H9 (cell line): ENCODE measurements at regions not wholly inside any gene's neighbourhood (a gene's known extent, or its start where the extent isn't known, plus 50 kb on each side); places are given as distances from the start of the nearest gene placed in this dataset.

Experiments used
- DNase-seq: peaks from one replicate; pipeline ENCODE4 v3.0.0-alpha.2; 2017
- H2AFZ ChIP-seq: one replicate; pipeline ENCODE4 v1.6.1; 2013; ENCODE audit warnings: mild to moderate bottlenecking, low read length, control low read depth, moderate library complexity
- H2AK5ac ChIP-seq: 2 replicates; pipeline ENCODE4 v1.6.1; 2013; ENCODE audit warnings: low read length, control low read depth, mixed read lengths; ENCODE audit not compliant: insufficient read length
- H2BK120ac ChIP-seq: one replicate; pipeline ENCODE4 v1.6.1; 2013; ENCODE audit warnings: low read depth, mild to moderate bottlenecking, low read length, control low read depth, inconsistent platforms; ENCODE audit not compliant: poor library complexity, severe bottlenecking
- H2BK12ac ChIP-seq: 2 replicates; pipeline ENCODE4 v1.6.1; 2013; ENCODE audit warnings: low read length, control low read depth, mixed read lengths, low read depth; ENCODE audit not compliant: insufficient read length
- H2BK15ac ChIP-seq: 2 replicates; pipeline ENCODE4 v1.6.1; 2013; ENCODE audit warnings: low read depth, low read length, control low read depth
- H2BK20ac ChIP-seq: one replicate; pipeline ENCODE4 v1.6.1; 2013; ENCODE audit warnings: low read depth, mild to moderate bottlenecking, low read length, control low read depth, inconsistent platforms; ENCODE audit not compliant: poor library complexity, severe bottlenecking
- H2BK5ac ChIP-seq: 2 replicates; pipeline ENCODE4 v1.6.1; 2013; ENCODE audit warnings: low read length, control low read depth, mixed read lengths; ENCODE audit not compliant: insufficient read length
- H3K14ac ChIP-seq: 2 replicates; pipeline ENCODE4 v1.6.1; 2013; ENCODE audit warnings: low read length, control low read depth; ENCODE audit not compliant: insufficient read depth
- H3K18ac ChIP-seq: 2 replicates; pipeline ENCODE4 v1.6.1; 2013; ENCODE audit warnings: low read depth, mild to moderate bottlenecking, mixed read lengths, low read length, control low read depth; ENCODE audit not compliant: insufficient read length
- H3K23ac ChIP-seq: 2 replicates; pipeline ENCODE4 v1.6.1; 2013; ENCODE audit warnings: low read length, control low read depth, mixed read lengths, low read depth; ENCODE audit not compliant: insufficient read length
- H3K23me2 ChIP-seq: 2 replicates; pipeline ENCODE4 v1.6.1; 2013; ENCODE audit warnings: low read depth, mild to moderate bottlenecking, mixed read lengths, low read length, control low read depth; ENCODE audit not compliant: insufficient read length, poor library complexity, severe bottlenecking
- H3K27ac ChIP-seq: 2 replicates; pipeline ENCODE4 v1.5.1; 2013; ENCODE audit warnings: low read length, control low read depth, mixed read lengths, low read depth; ENCODE audit not compliant: insufficient read length
- H3K27me3 ChIP-seq: 2 replicates; pipeline ENCODE4 v1.6.1; 2013; ENCODE audit warnings: low read length, control low read depth, inconsistent platforms; ENCODE audit not compliant: insufficient read depth
- H3K4ac ChIP-seq: 2 replicates; pipeline ENCODE4 v1.6.1; 2013; ENCODE audit warnings: low read depth, mild to moderate bottlenecking, control low read depth, inconsistent platforms, low read length, moderate library complexity
- H3K4me1 ChIP-seq: 2 replicates; pipeline ENCODE4 v1.6.1; 2013; ENCODE audit warnings: low read length, control low read depth, inconsistent platforms; ENCODE audit not compliant: insufficient read depth
- H3K4me2 ChIP-seq: 2 replicates; pipeline ENCODE4 v1.6.1; 2013; ENCODE audit warnings: low read length, control low read depth, mixed read lengths; ENCODE audit not compliant: insufficient read length, insufficient read depth
- H3K56ac ChIP-seq: 2 replicates; pipeline ENCODE4 v1.6.1; 2013; ENCODE audit warnings: low read depth, mild to moderate bottlenecking, mixed read lengths, low read length, control low read depth; ENCODE audit not compliant: insufficient read length
- H3K79me1 ChIP-seq: 2 replicates; pipeline ENCODE4 v1.6.1; 2013; ENCODE audit warnings: low read depth, mild to moderate bottlenecking, moderate library complexity, low read length, control low read depth, inconsistent platforms; ENCODE audit not compliant: insufficient read depth, poor library complexity, severe bottlenecking
- H3K79me2 ChIP-seq: 2 replicates; pipeline ENCODE4 v1.6.1; 2013; ENCODE audit warnings: low read length, control low read depth, inconsistent platforms; ENCODE audit not compliant: insufficient read depth
- H3K9ac ChIP-seq: 2 replicates; pipeline ENCODE4 v1.6.1; 2013; ENCODE audit warnings: low read length, control low read depth, mixed read lengths; ENCODE audit not compliant: insufficient read length; ENCODE audit errors: extremely low read depth
- H3K9me3 ChIP-seq: one replicate; pipeline ENCODE4 v1.6.1; 2013; ENCODE audit warnings: low read depth, low read length, inconsistent platforms; ENCODE audit not compliant: control insufficient read depth
- H3T11ph ChIP-seq: one replicate; pipeline ENCODE4 v1.6.1; 2013; ENCODE audit warnings: mild to moderate bottlenecking, low read length, control low read depth, inconsistent platforms
- H4K20me1 ChIP-seq: one replicate; pipeline ENCODE4 v1.6.1; 2013; ENCODE audit not compliant: control insufficient read depth, insufficient read length, insufficient read depth
- H4K5ac ChIP-seq: 2 replicates; pipeline ENCODE4 v1.6.1; 2013; ENCODE audit warnings: low read depth, mild to moderate bottlenecking, mixed read lengths, low read length, control low read depth; ENCODE audit not compliant: insufficient read length
- H4K8ac ChIP-seq: replicated peaks from 2 replicates; pipeline ENCODE4 v1.6.1; 2013; ENCODE audit warnings: low read length, control low read depth, mixed read lengths, low read depth; ENCODE audit not compliant: insufficient read length
- H4K91ac ChIP-seq: 2 replicates; pipeline ENCODE4 v1.6.1; 2013; ENCODE audit warnings: low read depth, mild to moderate bottlenecking, moderate library complexity, mixed read lengths, low read length, control low read depth; ENCODE audit not compliant: insufficient read length
- H3K27ac Mint-ChIP-seq, 3 experiments: 2 replicates in 2 of 3; 3 replicates in 1 of 3; pipeline ENCODE4 v1.8.0; 2020 to 2021; ENCODE audit warnings: mixed read lengths in 3 of 3, mild to moderate bottlenecking in 1 of 3, moderate library complexity in 1 of 3
- H3K27me3 Mint-ChIP-seq: 2 replicates; pipeline ENCODE4 v1.8.0; 2021; ENCODE audit warnings: low read depth, mild to moderate bottlenecking, moderate library complexity, mixed read lengths
- H3K36me3 Mint-ChIP-seq, 3 experiments: 2 replicates in 2 of 3; 3 replicates in 1 of 3; pipeline ENCODE4 v1.8.0; 2020 to 2021; ENCODE audit warnings: low read depth in 3 of 3, mixed read lengths in 3 of 3; ENCODE audit not compliant: insufficient read depth in 1 of 3
- H3K4me1 Mint-ChIP-seq, 2 experiments: 2 replicates each; pipeline ENCODE4 v1.8.0; 2020; ENCODE audit warnings: mixed read lengths in 2 of 2
- H3K4me3 Mint-ChIP-seq, 2 experiments: 2 replicates in 1 of 2; 3 replicates in 1 of 2; pipeline ENCODE4 v1.8.0; 2020 to 2021; ENCODE audit warnings: mild to moderate bottlenecking in 2 of 2, mixed read lengths in 2 of 2, moderate library complexity in 1 of 2
- H3K9me3 Mint-ChIP-seq, 2 experiments: 2 replicates in 1 of 2; 3 replicates in 1 of 2; pipeline ENCODE4 v1.8.0; 2020; ENCODE audit warnings: mild to moderate bottlenecking in 2 of 2, mixed read lengths in 2 of 2, moderate library complexity in 1 of 2
- CTCF ChIP-seq: fragments of 200-600 bp; sonication (generic); conservative IDR thresholded peaks from 3 replicates; pipeline ENCODE4 v1.8.0; 2021; ENCODE audit warnings: antibody characterized with exemption, mild to moderate bottlenecking
- WGBS: extraction: QIAGEN DNeasy Blood & Tissue Kit; methylation state at CpG from one replicate; pipeline ENCODE4 v1.1.7; 2013; ENCODE audit warnings: missing lambda C conversion rate, low lambda C conversion rate, mixed read lengths; ENCODE audit not compliant: insufficient read length; ENCODE audit errors: extremely low coverage; 5-methylcytosine and 5-hydroxymethylcytosine counted together

DNA sequence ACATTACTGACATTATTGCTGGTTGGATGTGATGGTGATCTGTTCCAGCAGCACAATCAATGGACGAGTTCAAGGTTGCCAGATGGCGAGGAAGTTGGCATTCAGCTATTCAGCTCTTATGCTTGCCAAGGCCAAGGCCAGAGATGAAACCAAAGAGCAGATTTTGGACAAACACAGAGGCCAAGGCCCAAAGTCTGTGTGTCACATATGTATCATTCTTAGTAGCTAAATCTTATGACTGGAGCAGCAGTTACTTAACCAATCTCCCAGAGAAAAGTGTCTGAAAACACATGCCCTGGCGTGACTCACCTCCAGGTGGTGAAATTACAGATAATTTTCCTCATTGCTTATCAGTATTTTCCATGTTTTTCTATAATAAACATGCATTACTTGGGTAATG lies 189.0 kb upstream of the EGFLAM start:
- Histone ChIP-seq H4K8ac (no peak overlapping the region), H3K4me1 (no peaks in the 10 kb centered on the region; the same call in 1 of the 2 replicates), H2BK120ac (no peak overlapping the region), H4K5ac (no peak overlapping the region), H3K27ac (no peak overlapping the region), H3T11ph (no peak overlapping the region), H2BK5ac (no peak overlapping the region), H3K79me2 (no peaks in the 10 kb centered on the region), H2AFZ (no peak overlapping the region), H2BK15ac (no peak overlapping the region), H2BK20ac (no peak overlapping the region), H2AK5ac (no peak overlapping the region), H3K9ac (no peak overlapping the region), H3K79me1 (no peaks in the 10 kb centered on the region), H3K27me3 (no peaks in the 10 kb centered on the region), H4K20me1 (no peaks in the 10 kb centered on the region), H3K9me3 (no peaks in the 10 kb centered on the region), H3K4me2 (no peak overlapping the region), H3K14ac (no peak overlapping the region), H3K23ac (no peak overlapping the region), H3K23me2 (no peaks in the 10 kb centered on the region), H4K91ac (no peak overlapping the region), H2BK12ac (no peak overlapping the region), H3K4ac (no peak overlapping the region), H3K18ac (no peak overlapping the region), H3K56ac (no peak overlapping the region)
- Mint-ChIP-seq H3K4me3 (no peak overlapping the region), H3K27me3 (peaks cover 2% of the 10 kb centered on the region), H3K4me1 (no peaks in the 10 kb centered on the region), H3K36me3 (no peaks in the 10 kb centered on the region), H3K27ac (no peak overlapping the region), H3K9me3 (no peaks in the 10 kb centered on the region; a peak in 1 of 5 replicates)
- DNase-seq: no peak
- WGBS: no CpG with 5 or more reads among the region's 3 CpGs
- TF ChIP-seq CTCF: no peak
